ENCODE measurements at regions not wholly inside any gene's neighbourhood (a gene's known extent, or its start where the extent isn't known, plus 50 kb on each side); places are given as distances from the start of the nearest gene placed in this dataset.
"Not testable (repeated sequence)": the region's sequence is repeated elsewhere in the genome, so short reads cannot be mapped to it uniquely, and the experiment has no call there.

DNA sequence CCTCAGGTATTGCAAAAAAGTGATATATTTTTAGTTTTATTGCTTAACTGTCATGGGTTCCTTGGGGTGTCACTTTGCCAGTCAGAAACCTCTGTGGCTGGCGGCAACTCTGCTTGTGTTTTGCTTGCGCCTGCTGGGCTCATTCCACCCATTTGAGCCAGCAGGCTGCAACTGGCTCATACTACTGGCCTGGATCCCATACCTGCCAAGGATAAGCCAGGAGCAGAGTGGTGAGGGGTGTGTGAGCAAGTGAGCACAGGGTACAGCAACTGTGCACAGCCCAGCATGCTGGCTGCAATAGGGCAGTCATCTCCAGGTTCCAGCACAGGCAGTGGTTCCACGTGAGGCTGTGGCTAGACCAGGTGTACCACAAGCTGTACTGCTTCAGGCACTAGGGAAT lies 687.5 kb downstream of the NYAP2 start:
- DNase-seq (ENCODE audit: low read depth in 3 of 3), result no peak

DNA sequence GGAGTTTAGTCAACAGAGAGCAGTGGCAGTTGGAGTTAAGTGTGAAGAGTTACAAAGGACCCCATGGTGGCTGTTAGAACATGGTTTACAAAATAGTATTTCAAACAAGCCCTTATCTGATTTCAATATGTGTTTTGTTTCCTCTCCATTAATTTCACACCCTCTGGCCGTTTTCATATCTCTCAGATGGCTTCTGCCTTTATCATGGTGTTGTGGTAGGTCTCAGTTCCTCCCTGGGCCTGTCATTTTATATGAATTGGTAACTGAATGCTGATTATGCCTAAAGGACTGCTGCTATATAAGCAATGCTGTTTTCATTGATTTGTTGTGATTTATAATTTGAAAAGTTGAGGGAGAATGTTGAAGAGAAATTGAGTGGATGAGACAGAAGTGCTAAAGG lies 686.7 kb downstream of the NYAP2 start:
- no peak for DNase-seq (ENCODE audit: low read depth in 3 of 3)

DNA sequence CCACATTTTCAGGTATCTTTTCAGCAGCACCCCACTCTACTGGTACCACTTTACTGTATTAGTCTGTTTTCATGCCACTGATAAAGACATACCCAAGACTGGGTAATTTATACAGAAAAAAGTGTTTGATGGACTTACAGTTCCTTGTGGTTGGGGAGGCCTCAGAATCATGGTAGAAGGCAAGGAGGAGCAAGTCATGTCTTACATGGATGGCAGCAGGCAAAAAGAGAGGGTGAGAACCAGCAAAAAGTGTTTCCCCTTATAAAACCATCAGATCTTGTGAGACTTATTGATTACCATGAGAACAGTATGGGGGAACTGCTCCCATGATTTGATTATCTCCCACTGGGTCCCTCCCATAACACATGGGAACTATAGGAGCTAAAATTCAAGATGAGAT lies 685.9 kb downstream of the NYAP2 start:
- DNase-seq (ENCODE audit: low read depth in 3 of 3), result not testable (repeated sequence)

DNA sequence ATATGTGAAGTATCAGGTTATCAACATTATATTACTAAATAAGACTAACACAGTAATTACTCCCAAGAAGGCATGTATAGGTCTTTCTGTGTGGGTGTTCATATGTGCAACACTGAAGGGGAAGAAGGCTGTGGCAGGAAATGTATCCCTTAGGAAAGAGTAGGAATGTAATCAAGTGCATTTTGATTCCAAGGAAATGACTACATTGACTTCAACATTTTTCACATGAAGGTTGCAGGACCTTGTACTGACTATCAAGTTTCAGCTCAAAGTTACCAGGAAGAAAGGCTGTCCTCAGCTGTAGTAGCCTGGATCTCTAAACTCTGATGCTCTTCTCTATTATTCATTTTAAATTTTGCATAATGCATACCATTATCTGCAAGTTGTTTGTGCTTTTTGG lies 680.8 kb downstream of the NYAP2 start:
- DNase-seq (ENCODE audit: low read depth in 3 of 3), result no peak

DNA sequence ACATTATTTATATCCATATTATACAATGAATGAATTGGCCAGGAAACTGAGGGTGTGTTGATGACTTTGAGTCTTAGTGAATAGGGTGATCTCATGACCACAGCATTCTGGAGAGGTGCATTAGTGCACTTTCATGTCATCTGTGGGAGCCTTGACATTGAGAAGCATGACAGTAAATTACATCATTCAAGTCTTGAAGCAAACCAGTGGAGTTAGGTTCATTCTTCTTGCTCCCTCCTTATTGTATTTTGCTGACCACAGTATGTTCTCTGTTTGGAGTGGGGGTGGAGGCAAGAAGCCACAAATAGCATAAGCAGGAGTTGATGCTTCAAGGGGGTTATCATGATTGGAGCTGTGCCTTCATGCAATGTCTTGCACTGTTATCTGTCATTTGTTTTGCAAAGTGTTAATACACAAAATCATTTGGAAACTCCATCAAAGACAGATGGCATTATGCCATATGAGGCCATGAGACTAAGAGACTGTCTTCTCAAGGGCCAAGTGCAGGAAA lies 680.2 kb downstream of the NYAP2 start:
- no peak for DNase-seq (ENCODE audit: low read depth in 3 of 3)

DNA sequence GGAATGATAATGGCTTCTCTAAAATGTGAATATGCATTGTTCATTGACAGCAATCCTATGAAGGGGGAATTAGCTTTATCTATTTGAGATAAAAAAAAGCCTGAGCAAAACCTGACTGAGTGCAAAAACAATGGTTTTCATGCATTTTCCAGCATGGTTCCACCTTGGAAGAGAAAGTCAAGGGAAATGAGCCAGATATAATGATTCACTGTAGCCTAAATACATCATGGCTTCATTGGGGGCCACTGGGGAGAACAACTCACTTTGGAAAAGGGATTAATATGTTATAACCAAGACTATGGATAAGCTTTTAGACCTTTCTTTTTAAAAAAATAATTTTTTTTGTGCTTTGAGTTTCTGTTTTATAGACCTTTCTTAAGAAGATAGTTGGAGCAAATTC lies 679.7 kb downstream of the NYAP2 start:
- no peak for DNase-seq (ENCODE audit: low read depth in 3 of 3)

DNA sequence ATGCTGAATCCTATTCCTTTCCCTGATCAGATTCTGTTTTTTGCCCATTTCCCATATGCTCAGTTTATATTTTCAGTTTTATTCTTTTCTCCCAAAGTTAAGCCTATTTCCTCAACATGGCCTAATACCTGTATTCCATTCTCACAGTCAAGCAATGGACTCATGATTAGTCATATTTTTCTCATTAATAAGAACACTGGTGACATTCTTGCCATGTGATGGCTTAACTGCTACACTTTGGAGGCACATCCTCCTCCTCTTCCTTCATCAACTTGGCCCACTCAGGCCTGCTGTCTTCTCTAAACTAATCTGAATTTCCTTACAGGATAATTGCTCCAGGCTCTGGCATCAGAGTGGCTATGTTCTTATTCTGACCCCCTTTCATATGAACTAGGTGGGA lies 679.2 kb downstream of the NYAP2 start:
- no peak for DNase-seq (ENCODE audit: low read depth in 3 of 3)

DNA sequence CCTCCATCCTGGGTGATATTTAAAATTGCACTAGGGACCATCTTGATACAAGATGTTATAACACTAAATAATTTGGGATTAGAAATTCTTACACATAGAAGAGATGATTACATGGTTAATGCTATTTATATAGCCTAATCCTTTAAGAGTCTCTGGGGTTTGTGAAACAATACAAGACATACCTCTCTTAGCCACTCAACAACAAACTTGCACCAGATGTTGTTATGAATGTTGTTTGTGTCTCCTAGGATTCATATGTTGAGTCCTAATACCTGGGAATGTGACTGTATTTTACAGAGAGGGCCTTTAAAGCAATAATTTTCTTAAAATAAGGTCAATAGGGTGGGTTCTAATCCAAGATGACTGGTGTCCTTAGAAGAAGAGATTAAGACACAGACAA lies 678.3 kb downstream of the NYAP2 start:
- no peak for DNase-seq (ENCODE audit: low read depth in 3 of 3)

DNA sequence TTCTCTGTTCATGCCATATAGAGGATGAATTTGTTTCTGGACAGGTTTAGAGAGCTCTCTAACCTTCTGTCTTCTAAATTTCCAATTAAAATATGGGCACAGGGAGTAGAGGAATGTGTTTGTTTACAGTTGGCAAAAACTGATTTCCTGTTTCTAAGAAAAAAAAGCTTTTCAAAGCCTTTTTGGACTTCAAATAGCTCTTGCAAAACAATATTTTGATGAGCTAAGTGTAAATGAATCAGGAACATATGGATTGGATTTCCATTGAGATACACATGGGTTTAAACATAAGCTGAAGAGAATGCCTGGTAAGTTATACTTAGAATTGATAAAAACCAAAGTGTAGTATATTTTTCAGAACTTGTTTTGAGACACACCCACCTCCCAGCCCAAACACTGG lies 677.5 kb downstream of the NYAP2 start:
- no peak for DNase-seq (ENCODE audit: low read depth in 3 of 3)

DNA sequence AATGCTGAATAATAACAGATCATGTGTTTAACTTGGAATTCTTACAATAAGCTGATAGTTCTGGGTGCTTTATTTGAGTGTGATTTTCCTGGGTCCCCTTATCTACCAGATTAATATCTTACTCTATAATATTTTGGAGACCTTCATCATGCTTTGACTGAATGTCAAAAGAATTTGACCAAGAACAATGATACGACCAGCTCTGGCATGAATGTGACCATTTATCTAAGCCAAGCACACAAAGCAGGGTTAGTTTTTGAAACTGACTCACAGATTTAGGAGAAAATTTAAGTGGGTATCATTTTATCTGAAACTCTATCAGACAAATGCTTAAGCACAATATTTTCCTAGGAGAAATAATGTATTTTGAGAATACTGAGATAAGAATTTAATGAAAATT lies 677.0 kb downstream of the NYAP2 start:
- DNase-seq (ENCODE audit: low read depth in 3 of 3), result no peak

DNA sequence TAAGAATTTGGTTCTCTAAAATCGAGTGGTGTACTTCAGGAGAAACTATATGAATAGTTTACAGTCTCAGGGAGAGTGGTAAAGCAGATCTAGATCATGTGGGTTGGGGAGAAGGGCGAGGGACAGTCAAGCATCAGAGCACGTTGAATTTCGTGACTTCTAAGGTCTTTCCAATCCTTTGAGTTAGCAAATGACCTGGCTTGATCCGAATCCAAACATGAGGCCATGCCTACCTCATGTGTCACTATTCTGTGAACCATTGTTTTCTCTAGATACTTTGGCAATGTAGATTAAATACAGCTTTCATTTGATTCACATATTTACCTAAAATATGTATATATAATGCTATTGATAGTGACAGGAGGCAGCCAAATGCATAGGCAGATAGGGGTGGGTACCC lies 674.9 kb downstream of the NYAP2 start:
- DNase-seq (ENCODE audit: low read depth in 3 of 3), result no peak

DNA sequence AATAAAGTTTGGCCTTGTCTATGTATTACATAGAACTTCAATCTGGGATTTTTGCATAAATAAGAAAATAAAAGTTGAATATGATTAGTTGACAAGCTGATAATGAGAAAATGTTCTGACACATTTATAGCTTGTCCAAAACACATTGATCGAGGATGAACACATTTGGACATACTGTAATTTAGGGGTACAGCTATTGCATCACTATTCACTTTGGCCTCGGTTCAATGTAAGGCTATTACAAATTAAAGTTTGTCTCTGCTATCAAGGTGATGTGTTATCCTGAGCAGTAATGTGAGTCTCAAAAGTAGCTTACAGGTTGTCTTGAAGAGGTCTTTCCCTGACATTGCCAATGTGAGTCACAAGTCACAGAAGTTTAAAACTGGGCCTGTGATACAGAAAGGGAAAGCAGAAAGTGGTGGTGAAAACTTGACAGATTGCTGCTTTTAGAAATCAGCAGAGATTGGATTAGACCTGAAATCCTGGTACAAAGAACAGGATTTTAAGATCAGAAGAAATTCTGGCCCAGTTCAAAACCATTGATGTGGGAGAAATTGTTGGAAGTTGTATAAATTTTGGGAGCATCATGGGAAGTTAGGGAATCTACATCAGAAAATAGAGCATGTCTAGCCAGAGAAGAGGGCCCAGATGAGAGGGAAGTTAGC lies 674.1 kb downstream of the NYAP2 start:
- no peak for DNase-seq (ENCODE audit: low read depth in 3 of 3)

DNA sequence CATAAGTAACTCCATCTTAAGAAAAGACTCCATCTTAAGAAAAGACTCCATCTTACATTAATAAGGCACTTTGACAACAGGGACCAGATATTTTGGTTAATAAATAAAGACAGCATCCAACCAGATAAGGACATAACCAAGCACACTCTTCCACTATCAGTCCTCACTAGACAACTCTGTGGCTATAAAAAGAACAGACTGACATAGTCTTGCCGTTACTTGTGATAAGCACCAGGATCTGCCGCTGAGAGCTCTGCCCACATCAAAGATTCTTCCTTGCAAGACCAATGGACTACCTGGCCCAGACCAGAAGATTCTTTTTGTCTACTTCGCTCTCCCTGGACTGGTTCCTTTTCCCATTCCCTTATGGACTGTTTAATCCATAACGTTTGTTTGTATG lies 667.4 kb downstream of the NYAP2 start:
- DNase-seq (ENCODE audit: low read depth in 3 of 3), result no peak

DNA sequence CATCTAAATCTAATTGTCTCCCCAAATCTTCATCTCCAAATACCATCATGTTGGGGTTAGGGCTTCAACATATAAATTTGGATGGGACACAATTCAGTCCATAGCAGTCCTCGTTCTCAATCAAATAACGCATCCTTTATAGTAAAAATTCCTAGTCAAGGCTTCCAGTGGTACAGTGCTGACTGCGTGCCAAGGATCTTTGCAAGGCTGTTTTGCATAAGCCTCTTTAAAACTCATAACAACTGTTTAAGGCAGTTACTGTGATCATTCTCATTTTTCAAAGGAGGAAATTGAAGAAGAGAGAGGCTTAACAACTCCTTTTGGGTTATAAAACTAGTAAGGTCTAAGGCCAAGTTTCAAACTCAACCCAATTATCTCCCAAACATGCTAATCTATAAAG lies 666.9 kb downstream of the NYAP2 start:
- no peak for DNase-seq (ENCODE audit: low read depth in 3 of 3)

DNA sequence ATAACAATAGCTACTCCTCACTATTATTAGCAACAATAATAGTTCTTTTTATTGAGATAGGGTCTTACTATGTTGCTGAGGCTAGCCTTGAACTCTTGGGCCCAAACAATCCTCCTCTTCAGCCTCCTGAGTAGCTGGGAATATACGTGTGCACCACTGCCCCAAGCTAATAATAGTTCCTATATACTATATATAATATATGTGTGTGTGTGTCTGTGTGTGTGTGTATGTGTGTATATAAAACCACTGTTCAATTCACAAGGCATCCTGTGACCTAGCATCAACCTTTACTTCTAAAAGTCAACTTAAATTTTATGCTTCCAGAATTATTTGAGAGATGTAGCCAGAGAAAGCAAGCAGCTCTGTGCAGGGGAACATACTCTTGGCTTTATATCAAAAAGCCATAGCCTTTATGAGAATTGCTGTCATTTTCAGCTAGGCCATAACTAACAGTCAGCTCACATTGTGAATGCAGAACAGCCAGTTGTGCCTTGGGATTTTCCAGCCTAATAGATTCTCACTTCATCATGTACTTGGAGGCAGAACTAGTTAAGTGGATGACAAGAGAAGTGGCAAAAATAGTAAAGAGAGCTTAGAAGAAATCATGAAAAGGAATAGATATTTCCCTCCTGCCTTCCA lies 665.5 kb downstream of the NYAP2 start:
- DNase-seq (ENCODE audit: low read depth in 3 of 3), result no peak

DNA sequence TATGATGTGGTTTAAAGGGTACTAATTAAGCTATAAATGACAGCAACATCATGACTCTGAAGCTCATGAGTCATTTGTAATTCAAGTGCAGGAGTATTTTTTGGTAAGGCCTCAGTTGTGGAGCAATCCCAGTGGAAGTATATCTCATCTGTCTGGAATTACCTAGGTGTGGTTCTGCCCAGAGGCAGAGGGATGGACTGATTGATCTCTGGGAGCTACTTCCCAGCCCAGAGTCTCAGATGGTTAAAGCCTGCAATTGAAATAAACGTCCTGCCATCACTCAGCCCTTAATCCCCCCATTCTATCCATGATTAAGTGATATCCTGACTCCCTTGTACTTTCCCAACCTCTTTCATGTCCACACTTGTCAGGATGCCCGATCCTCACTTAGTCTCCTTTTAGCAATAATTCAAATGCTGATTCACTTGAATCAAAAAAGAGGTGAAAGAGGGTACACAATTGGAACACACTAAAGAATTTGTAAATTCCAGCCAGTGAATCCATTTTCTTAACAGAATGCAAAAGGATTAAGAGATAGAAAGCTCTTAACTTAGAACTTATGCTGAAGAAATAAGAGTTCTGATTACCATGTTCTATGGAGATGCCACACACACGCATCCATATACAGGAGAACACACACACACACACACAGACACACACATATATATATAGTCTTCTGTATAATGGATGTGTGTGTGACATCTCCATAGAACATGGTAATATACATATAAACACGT lies 664.4 kb downstream of the NYAP2 start:
- no peak for DNase-seq (ENCODE audit: low read depth in 3 of 3)

DNA sequence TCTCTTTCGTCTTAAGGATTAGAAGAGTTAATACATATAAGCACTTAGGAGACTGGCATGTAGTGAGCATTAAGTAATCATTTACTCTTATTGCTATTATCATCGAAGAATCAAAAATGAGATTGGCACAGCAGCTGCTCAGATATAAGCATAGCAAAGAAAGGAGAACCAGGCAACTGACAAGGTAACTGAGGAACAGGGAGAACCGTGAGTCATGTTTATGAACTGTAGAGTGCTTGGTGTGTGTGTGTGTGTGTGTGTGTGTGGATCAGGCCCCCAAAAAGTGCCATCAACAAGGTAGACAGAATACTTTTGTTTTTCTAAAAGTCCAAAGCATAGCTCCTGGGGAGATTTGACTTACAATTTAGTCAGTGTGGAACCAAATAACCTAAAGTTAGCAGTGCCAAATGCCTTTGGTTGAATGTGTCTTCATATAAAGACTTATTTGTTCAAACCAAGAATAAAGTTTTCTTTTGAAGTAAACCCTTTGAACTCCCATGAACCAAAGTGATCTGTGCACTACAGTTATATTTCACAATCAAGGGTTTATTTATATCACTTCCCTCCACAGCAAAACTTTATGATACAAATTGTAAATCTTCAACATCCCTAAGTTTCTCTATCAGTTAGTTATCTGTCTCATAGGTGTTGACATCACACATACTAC lies 660.6 kb downstream of the NYAP2 start:
- no peak for DNase-seq (ENCODE audit: low read depth in 3 of 3)

DNA sequence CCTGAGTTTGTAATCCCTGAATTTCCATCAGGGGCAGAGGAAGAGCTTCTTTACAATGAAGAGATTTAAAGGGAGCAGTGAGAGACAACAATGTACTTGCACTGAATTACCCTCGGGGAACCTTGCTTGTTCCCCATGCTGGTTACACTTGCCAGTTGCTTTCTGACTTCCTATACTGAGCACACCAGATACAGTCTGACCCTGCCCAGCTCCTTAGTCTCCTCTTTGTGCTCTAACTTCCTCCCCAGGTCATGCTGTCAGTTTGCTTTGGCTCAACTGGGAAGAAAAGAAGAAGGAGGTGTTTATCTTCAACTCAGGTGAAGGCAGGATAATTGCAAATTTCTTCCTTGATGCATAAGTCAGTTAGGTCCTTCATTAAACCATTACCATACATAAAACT lies 658.4 kb downstream of the NYAP2 start:
- DNase-seq (ENCODE audit: low read depth in 3 of 3), result no peak

DNA sequence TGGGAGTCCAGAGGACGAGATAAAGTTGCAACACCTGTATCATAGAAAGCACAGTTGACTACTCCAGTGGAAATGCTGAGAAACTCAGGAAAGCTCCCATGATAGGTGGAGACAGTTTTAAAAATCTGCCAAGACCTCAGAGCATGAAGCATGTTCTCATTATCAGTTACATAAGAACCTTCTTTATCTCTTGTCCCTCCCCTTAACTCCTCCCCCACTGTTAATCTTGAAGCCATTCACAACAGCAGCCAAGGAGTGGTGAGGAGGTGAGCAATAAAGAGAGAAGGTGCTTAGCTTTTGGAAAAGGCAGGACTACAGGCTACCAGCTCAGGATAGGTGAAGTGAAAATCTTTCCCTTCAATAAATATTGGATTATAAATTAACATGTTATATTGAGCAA lies 657.9 kb downstream of the NYAP2 start:
- DNase-seq (ENCODE audit: low read depth in 3 of 3), result no peak

DNA sequence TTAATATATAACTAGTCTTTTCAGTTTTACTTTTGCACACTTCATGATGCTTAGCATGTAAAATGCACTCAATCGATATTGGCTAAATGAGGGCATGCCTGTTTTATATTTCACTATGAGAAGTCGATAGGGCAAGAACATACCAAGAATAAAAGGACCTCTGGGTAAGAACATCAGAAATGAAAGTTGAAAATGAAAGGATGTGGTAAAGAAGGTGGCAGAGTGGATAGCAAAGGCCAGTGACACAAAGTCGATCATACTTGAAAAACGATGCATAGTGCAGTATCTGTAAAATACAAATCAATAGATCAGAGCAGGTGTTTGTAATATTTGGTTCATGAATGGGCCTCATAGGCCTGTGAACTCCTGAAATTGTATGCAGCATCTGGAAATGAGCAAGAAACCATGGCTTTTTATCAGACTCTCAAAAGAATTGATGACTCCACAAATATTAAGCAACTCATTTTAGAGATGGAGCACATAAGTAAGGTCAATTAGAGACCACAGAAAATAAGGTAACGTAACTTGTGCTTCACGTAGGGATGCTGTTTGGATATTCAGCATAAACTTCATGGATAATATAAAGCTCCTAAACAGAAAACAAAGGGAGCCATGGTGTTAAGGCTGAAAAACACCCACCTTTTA lies 653.4 kb downstream of the NYAP2 start:
- DNase-seq (ENCODE audit: low read depth in 3 of 3), result no peak

DNA sequence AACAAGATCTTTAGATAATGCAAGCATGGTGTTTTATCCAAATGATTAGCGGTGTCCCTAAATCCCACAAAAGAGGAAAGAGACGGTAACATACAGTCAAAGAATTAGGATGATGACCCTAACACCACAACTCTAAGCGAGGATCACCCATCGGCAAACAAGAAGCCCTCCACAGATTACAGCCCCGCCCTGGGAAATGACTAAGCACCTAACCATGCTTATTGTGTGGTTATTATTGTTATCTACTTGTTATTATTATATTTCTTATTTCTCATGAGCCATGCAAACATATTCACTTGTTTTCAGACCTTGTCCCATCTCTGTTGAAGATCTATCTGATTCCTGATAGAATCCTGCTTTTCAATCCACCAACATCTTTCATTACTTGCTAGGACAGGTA lies 651.3 kb downstream of the NYAP2 start:
- DNase-seq (ENCODE audit: low read depth in 3 of 3), result no peak

DNA sequence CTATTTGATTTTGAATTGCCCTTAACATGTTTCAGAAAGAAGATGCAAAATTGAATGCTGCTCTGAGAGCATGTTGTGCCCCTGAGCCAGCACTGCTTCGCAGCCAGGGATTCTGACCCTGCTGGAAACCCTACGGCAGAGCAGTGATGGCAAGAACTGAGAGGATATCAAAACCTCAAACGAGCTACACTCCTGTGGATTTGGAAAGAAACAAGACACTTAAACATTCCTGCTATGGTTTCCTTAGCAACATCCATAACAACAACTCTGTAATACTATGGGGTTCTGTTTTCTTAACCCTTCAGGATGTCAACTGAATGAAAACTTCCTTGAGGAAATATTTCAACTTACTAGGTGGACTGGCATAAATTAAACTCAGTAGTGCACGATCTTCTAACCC lies 649.1 kb downstream of the NYAP2 start:
- no peak for DNase-seq (ENCODE audit: low read depth in 3 of 3)

All from stimulated activated CD4-positive, alpha-beta T cell treated with anti-CD3 and anti-CD28 coated beads, TNF-alpha, amount 100 ng/mL, for 24 hours (primary cell).